Neural progenitor cell (in vitro differentiated cells): ENCODE measurements at regions not wholly inside any gene's neighbourhood (a gene's known extent, or its start where the extent isn't known, plus 50 kb on each side); places are given as distances from the start of the nearest gene placed in this dataset.

ENCODE experiments used
- CTCF ChIP-seq: fragments of 200-600 bp; sonication (generic); IDR thresholded peaks from 2 replicates; pipeline ENCODE4 v1.5.1; 2017; ENCODE audit warnings: antibody characterized with exemption, mild to moderate bottlenecking
- EZH2 ChIP-seq: fragments of 200-600 bp; sonication (generic); IDR thresholded peaks from 2 replicates; pipeline ENCODE4 v1.6.1; 2017; ENCODE audit warnings: antibody characterized with exemption, mild to moderate bottlenecking, moderate library complexity
- EZH2phosphoT487 ChIP-seq: fragments of 200-600 bp; sonication (generic); IDR thresholded peaks from 2 replicates; pipeline ENCODE4 v1.6.1; 2017; ENCODE audit warnings: antibody characterized with exemption

- TF ChIP-seq CTCF: no peak
- TF ChIP-seq EZH2: no peak
- no peak for TF ChIP-seq EZH2phosphoT487
Measured at GRCh38 chr1:168897249-168897648, 168.2 kb upstream of the DPT start.
